Mesothelial cell of epicardium (in vitro differentiated cells): ENCODE measurements at regions not wholly inside any gene's neighbourhood (a gene's known extent, or its start where the extent isn't known, plus 50 kb on each side); places are given as distances from the start of the nearest gene placed in this dataset.

ENCODE experiments used
- DNase-seq, 2 experiments: peaks; one replicate each; pipeline ENCODE4 v3.0.0; 2021; ENCODE audit warnings: low spot score in 2 of 2; ENCODE audit not compliant: unreplicated experiment in 2 of 2
- H3K27ac Mint-ChIP-seq: 2 replicates; pipeline ENCODE4 v1.8.0; 2021; ENCODE audit warnings: mixed read lengths
- H3K27me3 Mint-ChIP-seq: 2 replicates; pipeline ENCODE4 v1.8.0; 2021; ENCODE audit warnings: low read depth, mixed read lengths
- H3K36me3 Mint-ChIP-seq: 2 replicates; pipeline ENCODE4 v1.8.0; 2021; ENCODE audit warnings: mixed read lengths
- H3K4me1 Mint-ChIP-seq: 2 replicates; pipeline ENCODE4 v1.8.0; 2021; ENCODE audit warnings: mixed read lengths
- H3K4me3 Mint-ChIP-seq: 2 replicates; pipeline ENCODE4 v1.8.0; 2021; ENCODE audit warnings: mild to moderate bottlenecking, moderate library complexity, mixed read lengths
- H3K9me3 Mint-ChIP-seq: 2 replicates; pipeline ENCODE4 v1.8.0; 2021; ENCODE audit warnings: mixed read lengths
- TF ChIP-seq, protein P1 (sequence below): fragments of 200-600 bp; sonication (generic); IDR thresholded peaks from one replicate; pipeline ENCODE4 v1.5.0; 2021; ENCODE audit warnings: antibody characterized with exemption; ENCODE audit not compliant: unreplicated experiment

- Mint-ChIP-seq H3K36me3 (no peaks in the 10 kb centered on the region), H3K4me3 (no peak overlapping the region), H3K27me3 (peaks cover 3% of the 10 kb centered on the region), H3K4me1 (no peaks in the 10 kb centered on the region), H3K27ac (no peak overlapping the region), H3K9me3 (peaks cover 5% of the 10 kb centered on the region)
- no peak for DNase-seq
- TF ChIP-seq, protein P1, sequence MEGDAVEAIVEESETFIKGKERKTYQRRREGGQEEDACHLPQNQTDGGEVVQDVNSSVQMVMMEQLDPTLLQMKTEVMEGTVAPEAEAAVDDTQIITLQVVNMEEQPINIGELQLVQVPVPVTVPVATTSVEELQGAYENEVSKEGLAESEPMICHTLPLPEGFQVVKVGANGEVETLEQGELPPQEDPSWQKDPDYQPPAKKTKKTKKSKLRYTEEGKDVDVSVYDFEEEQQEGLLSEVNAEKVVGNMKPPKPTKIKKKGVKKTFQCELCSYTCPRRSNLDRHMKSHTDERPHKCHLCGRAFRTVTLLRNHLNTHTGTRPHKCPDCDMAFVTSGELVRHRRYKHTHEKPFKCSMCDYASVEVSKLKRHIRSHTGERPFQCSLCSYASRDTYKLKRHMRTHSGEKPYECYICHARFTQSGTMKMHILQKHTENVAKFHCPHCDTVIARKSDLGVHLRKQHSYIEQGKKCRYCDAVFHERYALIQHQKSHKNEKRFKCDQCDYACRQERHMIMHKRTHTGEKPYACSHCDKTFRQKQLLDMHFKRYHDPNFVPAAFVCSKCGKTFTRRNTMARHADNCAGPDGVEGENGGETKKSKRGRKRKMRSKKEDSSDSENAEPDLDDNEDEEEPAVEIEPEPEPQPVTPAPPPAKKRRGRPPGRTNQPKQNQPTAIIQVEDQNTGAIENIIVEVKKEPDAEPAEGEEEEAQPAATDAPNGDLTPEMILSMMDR: no peak
These were observed 783.9 kb upstream of the LRRC4C start for GRCh38 chr11:42243385-42243784.

DNA sequence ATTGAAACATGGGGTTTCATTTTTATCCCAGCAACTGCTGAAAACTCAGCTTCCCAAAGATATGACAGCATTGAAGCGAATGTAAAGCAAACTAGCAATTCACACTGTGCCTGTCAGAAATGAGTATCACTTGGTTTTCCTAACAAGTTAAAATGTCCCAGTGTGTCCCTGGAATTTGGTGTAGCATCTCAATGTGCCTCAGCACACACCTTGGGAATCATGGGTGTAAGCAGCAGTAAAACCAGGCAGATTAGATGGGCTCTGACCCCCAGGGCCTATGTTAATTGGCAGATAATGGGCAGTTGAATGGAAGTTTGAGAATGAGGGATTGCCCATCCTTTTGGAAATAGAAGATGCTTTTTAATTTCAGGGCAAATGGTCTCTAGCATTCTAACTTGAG is 784.9 kb upstream of the LRRC4C start:
- TF ChIP-seq, protein P1: no peak

DNA sequence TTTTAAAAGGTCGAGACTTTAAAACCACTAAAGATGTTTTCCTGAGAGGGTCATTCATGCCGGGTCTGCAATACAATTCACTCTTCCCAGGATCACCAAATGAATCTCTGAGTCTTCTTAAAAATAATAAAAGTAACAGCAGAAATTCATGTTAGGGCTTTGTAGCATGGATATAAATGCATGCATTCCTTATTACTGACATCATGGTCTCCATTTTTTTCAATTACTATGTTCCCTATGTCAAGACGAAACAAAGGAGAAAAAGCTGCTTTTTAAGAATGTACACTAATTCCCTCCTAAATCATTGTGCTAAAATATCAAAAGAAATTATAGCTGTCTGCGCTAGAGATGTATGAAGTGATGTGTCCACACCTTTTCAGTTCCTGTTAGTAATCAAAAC is 789.9 kb upstream of the LRRC4C start:
- peak overlapping the region; percentile 9 for H3K27ac Mint-ChIP-seq
- H3K27me3 Mint-ChIP-seq: no peaks in the 10 kb centered on the region
- H3K4me1 Mint-ChIP-seq: no peaks in the 10 kb centered on the region
- no peak for DNase-seq
- peaks cover 17% of the 10 kb centered on the region for H3K9me3 Mint-ChIP-seq
- no peak overlapping the region for H3K4me3 Mint-ChIP-seq
- no peaks in the 10 kb centered on the region for H3K36me3 Mint-ChIP-seq
- TF ChIP-seq, protein P1: no peak

More for the DNA sequence above, 784.9 kb upstream of the LRRC4C start:
- Mint-ChIP-seq H3K27ac (no peak overlapping the region), H3K36me3 (no peaks in the 10 kb centered on the region), H3K27me3 (peaks cover 3% of the 10 kb centered on the region), H3K9me3 (peaks cover 9% of the 10 kb centered on the region), H3K4me1 (no peaks in the 10 kb centered on the region), H3K4me3 (no peak overlapping the region)
- no peak for DNase-seq

DNA sequence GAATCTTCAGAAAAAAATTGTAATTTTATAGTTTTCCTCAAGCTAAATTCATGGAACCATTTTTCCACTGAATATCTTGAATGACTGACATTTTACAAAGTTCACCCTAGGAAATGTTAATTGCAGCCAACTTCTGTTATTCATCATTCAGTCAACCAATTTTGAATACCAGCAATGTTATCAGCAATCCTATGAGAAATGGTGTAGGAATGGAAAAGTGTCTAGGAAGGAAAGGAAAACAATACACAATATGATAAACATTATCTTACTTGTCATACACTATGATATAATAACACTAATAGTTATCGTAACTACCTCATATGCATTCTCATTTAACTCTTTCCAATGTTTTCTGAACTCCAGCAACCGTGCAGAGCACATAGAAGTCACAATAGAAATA is 790.5 kb upstream of the LRRC4C start:
- no peak overlapping the region for H3K27ac Mint-ChIP-seq
- no peak overlapping the region for H3K4me3 Mint-ChIP-seq
- TF ChIP-seq, protein P1: no peak
- H3K9me3 Mint-ChIP-seq: peaks cover 19% of the 10 kb centered on the region
- DNase-seq: no peak
- no peaks in the 10 kb centered on the region for H3K4me1 Mint-ChIP-seq
- no peaks in the 10 kb centered on the region for H3K27me3 Mint-ChIP-seq
- no peaks in the 10 kb centered on the region for H3K36me3 Mint-ChIP-seq

GRCh38 chr11:42251984-42252383 is 792.5 kb upstream of the LRRC4C start:
- no peaks in the 10 kb centered on the region for H3K36me3 Mint-ChIP-seq
- H3K4me3 Mint-ChIP-seq: no peak overlapping the region
- TF ChIP-seq, protein P1: no peak
- no peak for DNase-seq
- H3K4me1 Mint-ChIP-seq: no peaks in the 10 kb centered on the region
- H3K27me3 Mint-ChIP-seq: no peaks in the 10 kb centered on the region
- H3K9me3 Mint-ChIP-seq: peaks cover 23% of the 10 kb centered on the region
- no peak overlapping the region for H3K27ac Mint-ChIP-seq

DNA sequence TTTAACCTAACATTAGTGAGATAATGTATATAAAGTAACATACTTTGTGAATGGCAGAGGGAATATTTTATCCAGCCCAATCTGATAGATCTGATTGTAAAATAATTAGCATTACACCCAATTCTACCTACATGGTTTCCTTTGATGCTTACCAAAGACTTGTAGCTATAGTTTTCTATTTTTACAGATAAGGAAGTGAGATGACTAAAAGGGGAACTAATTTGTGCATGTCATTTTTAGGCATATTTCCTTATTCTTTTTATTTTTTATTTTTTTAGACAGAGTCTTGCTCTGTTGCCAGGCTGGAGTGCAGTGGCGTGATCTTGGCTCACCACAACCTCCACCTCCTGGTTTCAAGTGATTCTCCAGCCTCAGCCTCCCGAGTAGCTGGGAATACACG is 793.7 kb upstream of the LRRC4C start:
- TF ChIP-seq, protein P1: no peak
- H3K9me3 Mint-ChIP-seq: peaks cover 18% of the 10 kb centered on the region
- DNase-seq: no peak
- no peak overlapping the region for H3K4me3 Mint-ChIP-seq
- no peaks in the 10 kb centered on the region for H3K4me1 Mint-ChIP-seq
- no peaks in the 10 kb centered on the region for H3K27me3 Mint-ChIP-seq
- H3K36me3 Mint-ChIP-seq: no peaks in the 10 kb centered on the region
- H3K27ac Mint-ChIP-seq: no peak overlapping the region
